Panc1 (cell line): ENCODE measurements at regions not wholly inside any gene's neighbourhood (a gene's known extent, or its start where the extent isn't known, plus 50 kb on each side); places are given as distances from the start of the nearest gene placed in this dataset.

Experiments
- ATAC-seq: fragments of 200-7000 bp; cut with Tn5 transposase; 2 replicates; pipeline ENCODE4 v1.9.1; 2020; ENCODE audit warnings: mild to moderate bottlenecking, moderate library complexity
- BruUV-seq: library from RNA; stranded (reverse); fragments of 400-500 nt; replicated peaks from 2 replicates; lab custom pipeline; 2021; lab: Mats Ljungman, UMichigan
- CTCF ChIA-PET: fragments of 300-600 bp; sonication (Branson Sonifier 250); formaldehyde crosslinking; loops from one replicate; lab custom pipeline; 2022; ENCODE audit warnings: antibody characterized with exemption; lab: Charles Lee
- POLR2A ChIA-PET: fragments of 300-600 bp; sonication (Branson Sonifier 250); formaldehyde crosslinking; loops from one replicate; lab custom pipeline; 2022; ENCODE audit warnings: antibody characterized with exemption; lab: Charles Lee
- DNase-seq: peaks from one replicate; pipeline ENCODE4 v3.0.0-alpha.2; 2010; ENCODE audit warnings: low read depth, low spot score
- H3K27ac ChIP-seq: 2 replicates; pipeline ENCODE4 v1.5.1; 2011; ENCODE audit warnings: mild to moderate bottlenecking, low read length, inconsistent platforms
- H3K27me3 ChIP-seq: fragments of 200-500 bp; sonication (Bioruptor generic); 2 replicates; pipeline ENCODE4 v1.6.0; 2014; ENCODE audit warnings: low read length, inconsistent platforms; ENCODE audit not compliant: control insufficient read depth, insufficient read depth
- H3K36me3 ChIP-seq: fragments of 200-500 bp; sonication (Bioruptor generic); 2 replicates; pipeline ENCODE4 v1.5.1; 2014; ENCODE audit warnings: inconsistent platforms, mild to moderate bottlenecking, low read length, moderate library complexity; ENCODE audit not compliant: control insufficient read depth, insufficient read depth
- H3K4me1 ChIP-seq: 2 replicates; pipeline ENCODE4 v1.5.1; 2011; ENCODE audit warnings: inconsistent platforms, mild to moderate bottlenecking, low read length, moderate library complexity; ENCODE audit not compliant: control insufficient read depth, insufficient read depth
- H3K4me3 ChIP-seq, 2 experiments: 2 replicates each; pipeline ENCODE4 v1.5.1; 2011 to 2012; ENCODE audit warnings: low read depth in 2 of 2, low read length in 2 of 2, mild to moderate bottlenecking in 2 of 2, inconsistent platforms in 1 of 2, moderate library complexity in 1 of 2
- H3K9me3 ChIP-seq: fragments of 200-500 bp; sonication (Bioruptor generic); 2 replicates; pipeline ENCODE4 v1.5.1; 2014; ENCODE audit warnings: low read depth, mild to moderate bottlenecking, inconsistent platforms, low read length, moderate library complexity; ENCODE audit not compliant: control insufficient read depth, insufficient read depth
- POLR2AphosphoS5 ChIP-seq: IDR thresholded peaks from 2 replicates; pipeline ENCODE4 v1.6.1; 2012; ENCODE audit warnings: mild to moderate bottlenecking, low read depth, low read length, moderate library complexity
- SIN3A ChIP-seq: IDR thresholded peaks from 2 replicates; pipeline ENCODE4 v1.6.1; 2012; ENCODE audit warnings: low read depth, mild to moderate bottlenecking, low read length, moderate library complexity, borderline replicate concordance; ENCODE audit not compliant: insufficient read depth
- TCF7L2 ChIP-seq: IDR thresholded peaks from 2 replicates; pipeline ENCODE4 v1.6.1; 2011; ENCODE audit warnings: mild to moderate bottlenecking, low read depth, low read length, inconsistent platforms
- in situ Hi-C: cut with HindIII; loops from 2 replicates; pipeline ENCODE4 v1.10.0; 2016; ENCODE audit warnings: low sequenced_read_pairs, low pct_unique_long_range_greater_than_20kb
- intact Hi-C: fragments of 100-400 bp; cut with micrococcal nuclease; formaldehyde crosslinking; loops from one replicate; pipeline ENCODE4 v1.10.0; 2022; ENCODE audit not compliant: unreplicated experiment
- TF ChIP-seq, protein P1 (sequence below), 2 experiments: IDR thresholded peaks; 2 replicates each; pipeline ENCODE4 v1.6.1; 2011 to 2012; ENCODE audit warnings: low read depth in 2 of 2, control low read depth in 1 of 2, low read length in 1 of 2, mild to moderate bottlenecking in 1 of 2, moderate library complexity in 1 of 2; ENCODE audit not compliant: insufficient read depth in 1 of 2
- TF ChIP-seq, protein P2 (sequence below): fragments of 450-650 bp; IDR thresholded peaks from 2 replicates; pipeline ENCODE4 v1.5.1; 2017; ENCODE audit warnings: mild to moderate bottlenecking

DNA sequence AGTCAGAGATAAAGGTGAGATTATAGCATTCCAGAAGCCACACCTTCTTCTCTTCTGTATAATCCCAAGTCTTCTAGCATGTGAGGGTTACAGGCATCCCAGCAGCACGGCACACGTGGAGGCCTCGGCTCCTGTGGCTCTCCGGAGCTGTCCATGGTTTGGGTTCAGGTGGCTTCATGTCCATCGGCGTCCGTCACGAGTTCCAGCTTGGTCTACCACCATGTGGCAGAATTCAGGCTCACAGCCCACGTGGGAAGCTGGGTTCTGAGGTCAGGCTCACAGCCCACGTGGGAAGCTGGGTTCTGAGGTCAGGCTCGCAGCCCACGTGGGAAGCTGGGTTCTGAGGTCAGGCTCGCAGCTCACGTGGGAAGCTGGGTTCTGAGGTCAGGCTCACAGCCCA, 378.3 kb upstream of the SALL3 start:
- H3K27me3 ChIP-seq: peaks cover 2% of the 10 kb centered on the region; the same call in 1 of the 2 replicates
- ChIA-PET CTCF (no interaction called here), POLR2A (no interaction called here)
- no peak for DNase-seq
- H3K4me3 ChIP-seq: no peak overlapping the region
- no peak for ATAC-seq
- intact Hi-C loops: no loop called here
- H3K36me3 ChIP-seq: no peaks in the 10 kb centered on the region
- H3K9me3 ChIP-seq: no peaks in the 10 kb centered on the region
- H3K4me1 ChIP-seq: no peaks in the 10 kb centered on the region
- BruUV-seq: no TSS peak
- in situ Hi-C loops: no loop called here
- no peak overlapping the region for H3K27ac ChIP-seq
- TF ChIP-seq, protein P1, sequence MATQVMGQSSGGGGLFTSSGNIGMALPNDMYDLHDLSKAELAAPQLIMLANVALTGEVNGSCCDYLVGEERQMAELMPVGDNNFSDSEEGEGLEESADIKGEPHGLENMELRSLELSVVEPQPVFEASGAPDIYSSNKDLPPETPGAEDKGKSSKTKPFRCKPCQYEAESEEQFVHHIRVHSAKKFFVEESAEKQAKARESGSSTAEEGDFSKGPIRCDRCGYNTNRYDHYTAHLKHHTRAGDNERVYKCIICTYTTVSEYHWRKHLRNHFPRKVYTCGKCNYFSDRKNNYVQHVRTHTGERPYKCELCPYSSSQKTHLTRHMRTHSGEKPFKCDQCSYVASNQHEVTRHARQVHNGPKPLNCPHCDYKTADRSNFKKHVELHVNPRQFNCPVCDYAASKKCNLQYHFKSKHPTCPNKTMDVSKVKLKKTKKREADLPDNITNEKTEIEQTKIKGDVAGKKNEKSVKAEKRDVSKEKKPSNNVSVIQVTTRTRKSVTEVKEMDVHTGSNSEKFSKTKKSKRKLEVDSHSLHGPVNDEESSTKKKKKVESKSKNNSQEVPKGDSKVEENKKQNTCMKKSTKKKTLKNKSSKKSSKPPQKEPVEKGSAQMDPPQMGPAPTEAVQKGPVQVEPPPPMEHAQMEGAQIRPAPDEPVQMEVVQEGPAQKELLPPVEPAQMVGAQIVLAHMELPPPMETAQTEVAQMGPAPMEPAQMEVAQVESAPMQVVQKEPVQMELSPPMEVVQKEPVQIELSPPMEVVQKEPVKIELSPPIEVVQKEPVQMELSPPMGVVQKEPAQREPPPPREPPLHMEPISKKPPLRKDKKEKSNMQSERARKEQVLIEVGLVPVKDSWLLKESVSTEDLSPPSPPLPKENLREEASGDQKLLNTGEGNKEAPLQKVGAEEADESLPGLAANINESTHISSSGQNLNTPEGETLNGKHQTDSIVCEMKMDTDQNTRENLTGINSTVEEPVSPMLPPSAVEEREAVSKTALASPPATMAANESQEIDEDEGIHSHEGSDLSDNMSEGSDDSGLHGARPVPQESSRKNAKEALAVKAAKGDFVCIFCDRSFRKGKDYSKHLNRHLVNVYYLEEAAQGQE (IDR thresholded peaks at IDR 0.05; ENCODE audit: insufficient read depth in 1 of 2, low read depth in 2 of 2, low read length in 1 of 2): peak in 1 of 2 experiments; percentile 79
- no peak for TF ChIP-seq TCF7L2

DNA sequence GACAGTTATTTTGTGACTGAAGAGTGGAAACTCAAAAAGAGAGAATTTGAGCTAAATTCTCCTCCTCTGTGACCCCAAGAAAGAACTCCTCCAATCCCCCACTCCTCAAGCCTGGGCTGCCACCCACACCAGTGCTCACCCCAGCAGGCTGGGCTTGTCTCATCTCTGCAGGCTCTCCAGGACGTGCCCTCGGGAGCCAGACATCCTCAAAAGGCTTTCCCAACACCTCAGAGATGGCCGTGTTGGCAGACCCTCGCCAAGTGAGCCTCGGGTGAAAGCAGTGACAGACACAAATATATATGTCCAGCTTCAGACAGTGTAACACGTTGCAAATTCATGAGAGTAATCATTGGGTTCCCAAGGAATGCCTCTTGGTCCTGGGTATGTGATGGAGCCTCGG, 377.7 kb upstream of the SALL3 start:
- in situ Hi-C loops: no loop called here
- ChIA-PET POLR2A (no interaction called here), CTCF (no interaction called here)
- H3K27me3 ChIP-seq: peaks cover 2% of the 10 kb centered on the region; the same call in 1 of the 2 replicates
- ATAC-seq (no peak), DNase-seq (no peak)
- H3K4me3 ChIP-seq: no peak overlapping the region
- no peak for TF ChIP-seq TCF7L2
- TF ChIP-seq, protein P1 (IDR thresholded peaks at IDR 0.05; ENCODE audit: insufficient read depth in 1 of 2, low read depth in 2 of 2, low read length in 1 of 2): no peak
- TF ChIP-seq, protein P2, sequence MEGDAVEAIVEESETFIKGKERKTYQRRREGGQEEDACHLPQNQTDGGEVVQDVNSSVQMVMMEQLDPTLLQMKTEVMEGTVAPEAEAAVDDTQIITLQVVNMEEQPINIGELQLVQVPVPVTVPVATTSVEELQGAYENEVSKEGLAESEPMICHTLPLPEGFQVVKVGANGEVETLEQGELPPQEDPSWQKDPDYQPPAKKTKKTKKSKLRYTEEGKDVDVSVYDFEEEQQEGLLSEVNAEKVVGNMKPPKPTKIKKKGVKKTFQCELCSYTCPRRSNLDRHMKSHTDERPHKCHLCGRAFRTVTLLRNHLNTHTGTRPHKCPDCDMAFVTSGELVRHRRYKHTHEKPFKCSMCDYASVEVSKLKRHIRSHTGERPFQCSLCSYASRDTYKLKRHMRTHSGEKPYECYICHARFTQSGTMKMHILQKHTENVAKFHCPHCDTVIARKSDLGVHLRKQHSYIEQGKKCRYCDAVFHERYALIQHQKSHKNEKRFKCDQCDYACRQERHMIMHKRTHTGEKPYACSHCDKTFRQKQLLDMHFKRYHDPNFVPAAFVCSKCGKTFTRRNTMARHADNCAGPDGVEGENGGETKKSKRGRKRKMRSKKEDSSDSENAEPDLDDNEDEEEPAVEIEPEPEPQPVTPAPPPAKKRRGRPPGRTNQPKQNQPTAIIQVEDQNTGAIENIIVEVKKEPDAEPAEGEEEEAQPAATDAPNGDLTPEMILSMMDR: no peak
- no peak for TF ChIP-seq POLR2AphosphoS5
- no peak for TF ChIP-seq SIN3A
- H3K27ac ChIP-seq: no peak overlapping the region
- H3K36me3 ChIP-seq: no peaks in the 10 kb centered on the region
- no peaks in the 10 kb centered on the region for H3K9me3 ChIP-seq
- no peaks in the 10 kb centered on the region for H3K4me1 ChIP-seq
- BruUV-seq: no TSS peak
- intact Hi-C loops: no loop called here
